HUES64 (cell line): ENCODE measurements at regions not wholly inside any gene's neighbourhood (a gene's known extent, or its start where the extent isn't known, plus 50 kb on each side); places are given as distances from the start of the nearest gene placed in this dataset.

Experiments
- H3K27ac ChIP-seq: 2 replicates; pipeline ENCODE4 v1.7.0; 2013; ENCODE audit warnings: low read depth, low read length, inconsistent platforms
- H3K27me3 ChIP-seq: 2 replicates; pipeline ENCODE4 v1.6.1; 2013; ENCODE audit warnings: mild to moderate bottlenecking, low read length; ENCODE audit not compliant: insufficient read depth
- H3K36me3 ChIP-seq: 2 replicates; pipeline ENCODE4 v1.6.1; 2013; ENCODE audit warnings: mild to moderate bottlenecking, low read length; ENCODE audit not compliant: insufficient read depth
- H3K4me1 ChIP-seq: 2 replicates; pipeline ENCODE4 v1.6.1; 2013; ENCODE audit warnings: mild to moderate bottlenecking, low read length, moderate library complexity; ENCODE audit not compliant: insufficient read depth
- H3K4me3 ChIP-seq: 2 replicates; pipeline ENCODE4 v1.5.1; 2013; ENCODE audit warnings: mild to moderate bottlenecking, low read length, moderate library complexity
- H3K9ac ChIP-seq: 2 replicates; pipeline ENCODE4 v1.6.1; 2013; ENCODE audit warnings: mild to moderate bottlenecking, low read depth, low read length
- H3K9me3 ChIP-seq: 2 replicates; pipeline ENCODE4 v1.6.1; 2013; ENCODE audit warnings: low read depth, low read length; ENCODE audit not compliant: insufficient read depth
- WGBS: fragments of 150-250, 120-280 bp; methylation state at CpG from one replicate; pipeline ENCODE4 v1.1.7; 2013; ENCODE audit warnings: missing lambda C conversion rate; 5-methylcytosine and 5-hydroxymethylcytosine counted together

GRCh38 chr14:95410838-95411237 is 91.1 kb upstream of the CLMN start:
- H3K27me3 ChIP-seq = no peaks in the 10 kb centered on the region
- no peak overlapping the region for H3K9ac ChIP-seq
- 40% methylated on average over 1 of the region's 2 CpGs for WGBS
- H3K4me1 ChIP-seq = 0 out of 2 replicates have a peak, but pooled peaks cover 3% of the 10 kb centered on the region
- no peak overlapping the region for H3K4me3 ChIP-seq
- H3K36me3 ChIP-seq = no peaks in the 10 kb centered on the region
- no peak overlapping the region for H3K27ac ChIP-seq
- no peaks in the 10 kb centered on the region for H3K9me3 ChIP-seq

- 85% methylated on average over 12 of the region's 12 CpGs for WGBS
- Histone ChIP-seq H3K36me3 (no peaks in the 10 kb centered on the region), H3K9ac (no peak overlapping the region), H3K4me1 (0 out of 2 replicates have a peak, but pooled peaks cover 3% of the 10 kb centered on the region), H3K27me3 (no peaks in the 10 kb centered on the region), H3K4me3 (no peak overlapping the region), H3K9me3 (no peaks in the 10 kb centered on the region), H3K27ac (no peak overlapping the region)
Observed at GRCh38 chr14:95409477-95410272, 90.0 kb upstream of the CLMN start.

- Histone ChIP-seq H3K4me3 (no peak overlapping the region), H3K36me3 (no peaks in the 10 kb centered on the region), H3K9ac (no peak overlapping the region), H3K27me3 (no peaks in the 10 kb centered on the region), H3K9me3 (no peaks in the 10 kb centered on the region), H3K27ac (no peak overlapping the region), H3K4me1 (0 out of 2 replicates have a peak, but pooled peaks cover 3% of the 10 kb centered on the region)
- WGBS = 93% methylated on average over 17 of the region's 17 CpGs
Observed at GRCh38 chr14:95408731-95409476, 89.2 kb upstream of the CLMN start.

- no peak overlapping the region for H3K4me3 ChIP-seq
- no peaks in the 10 kb centered on the region for H3K4me1 ChIP-seq
- H3K9ac ChIP-seq = no peak overlapping the region
- 92% methylated on average over 7 of the region's 8 CpGs for WGBS
- no peak overlapping the region for H3K27ac ChIP-seq
- no peaks in the 10 kb centered on the region for H3K27me3 ChIP-seq
- no peaks in the 10 kb centered on the region for H3K9me3 ChIP-seq
- no peaks in the 10 kb centered on the region for H3K36me3 ChIP-seq
Observed at GRCh38 chr14:95407354-95407753, 87.6 kb upstream of the CLMN start.

GRCh38 chr14:95406756-95407277 is 87.1 kb upstream of the CLMN start:
- 86% methylated on average over 5 of the region's 5 CpGs for WGBS
- Histone ChIP-seq H3K36me3 (no peaks in the 10 kb centered on the region), H3K27me3 (no peaks in the 10 kb centered on the region), H3K4me1 (no peaks in the 10 kb centered on the region), H3K9me3 (no peaks in the 10 kb centered on the region), H3K27ac (no peak overlapping the region), H3K9ac (no peak overlapping the region), H3K4me3 (no peak overlapping the region)

- H3K9ac ChIP-seq = no peak overlapping the region
- no peak overlapping the region for H3K27ac ChIP-seq
- WGBS = 93% methylated on average over 7 of the region's 7 CpGs
- no peaks in the 10 kb centered on the region for H3K36me3 ChIP-seq
- no peaks in the 10 kb centered on the region for H3K9me3 ChIP-seq
- H3K4me1 ChIP-seq = no peaks in the 10 kb centered on the region
- H3K4me3 ChIP-seq = no peak overlapping the region
- H3K27me3 ChIP-seq = no peaks in the 10 kb centered on the region
Observed at GRCh38 chr14:95404583-95404982, 84.9 kb upstream of the CLMN start.

GRCh38 chr14:95402578-95402977 is 82.9 kb upstream of the CLMN start:
- WGBS = 100% methylated on average over 1 of the region's 5 CpGs
- H3K4me1 ChIP-seq = no peaks in the 10 kb centered on the region
- no peak overlapping the region for H3K9ac ChIP-seq
- no peak overlapping the region for H3K4me3 ChIP-seq
- H3K9me3 ChIP-seq = no peaks in the 10 kb centered on the region
- no peaks in the 10 kb centered on the region for H3K27me3 ChIP-seq
- no peaks in the 10 kb centered on the region for H3K36me3 ChIP-seq
- no peak overlapping the region for H3K27ac ChIP-seq

- 79% methylated on average over 2 of the region's 2 CpGs for WGBS
- no peaks in the 10 kb centered on the region for H3K36me3 ChIP-seq
- no peak overlapping the region for H3K27ac ChIP-seq
- H3K27me3 ChIP-seq = no peaks in the 10 kb centered on the region
- no peaks in the 10 kb centered on the region for H3K4me1 ChIP-seq
- no peak overlapping the region for H3K9ac ChIP-seq
- no peak overlapping the region for H3K4me3 ChIP-seq
- H3K9me3 ChIP-seq = no peaks in the 10 kb centered on the region
Observed at GRCh38 chr14:95402176-95402575, 82.5 kb upstream of the CLMN start.

- Histone ChIP-seq H3K4me3 (no peak overlapping the region), H3K36me3 (no peaks in the 10 kb centered on the region), H3K9me3 (no peaks in the 10 kb centered on the region), H3K27me3 (no peaks in the 10 kb centered on the region), H3K27ac (no peak overlapping the region), H3K9ac (no peak overlapping the region), H3K4me1 (no peaks in the 10 kb centered on the region)
- WGBS = 94% methylated on average over 15 of the region's 15 CpGs
Observed at GRCh38 chr14:95398630-95399547, 79.2 kb upstream of the CLMN start.

- no peak overlapping the region for H3K4me3 ChIP-seq
- H3K9me3 ChIP-seq = no peaks in the 10 kb centered on the region
- H3K4me1 ChIP-seq = no peaks in the 10 kb centered on the region
- H3K9ac ChIP-seq = no peak overlapping the region
- H3K27ac ChIP-seq = no peak overlapping the region
- no peaks in the 10 kb centered on the region for H3K27me3 ChIP-seq
- WGBS = 96% methylated on average over 6 of the region's 6 CpGs
- no peaks in the 10 kb centered on the region for H3K36me3 ChIP-seq
Observed at GRCh38 chr14:95397325-95397724, 77.6 kb upstream of the CLMN start.
